MM.1S (cell line): ENCODE measurements at regions not wholly inside any gene's neighbourhood (a gene's known extent, or its start where the extent isn't known, plus 50 kb on each side); places are given as distances from the start of the nearest gene placed in this dataset.
A peak's percentile ranks its signal among the peaks of the same experiment; 100 is the strongest.

Experiments
- DNase-seq: peaks from one replicate; pipeline ENCODE4 v3.0.0-alpha.2; 2015
- H2AFZ ChIP-seq: fragments of 300-600 bp; sonication (generic); 2 replicates; pipeline ENCODE4 v1.6.0; 2016; ENCODE audit warnings: antibody characterized with exemption, low read length
- H3F3A ChIP-seq: fragments of 300-600 bp; sonication (generic); 2 replicates; pipeline ENCODE4 v1.6.1; 2016; ENCODE audit warnings: mild to moderate bottlenecking, antibody characterized with exemption, low read length, moderate library complexity, mixed read lengths; ENCODE audit not compliant: insufficient read depth
- H3K27ac ChIP-seq: fragments of 300-600 bp; sonication (generic); 2 replicates; pipeline ENCODE4 v1.5.1; 2016; ENCODE audit warnings: mild to moderate bottlenecking, low read length
- H3K27me3 ChIP-seq: fragments of 300-600 bp; sonication (generic); replicated peaks from 2 replicates; pipeline ENCODE4 v1.6.0; 2016; ENCODE audit warnings: low read length; ENCODE audit not compliant: insufficient read depth
- H3K36me3 ChIP-seq: fragments of 300-600 bp; sonication (generic); replicated peaks from 2 replicates; pipeline ENCODE4 v1.6.1; 2016; ENCODE audit warnings: mild to moderate bottlenecking, low read length, mixed read lengths; ENCODE audit not compliant: insufficient read depth
- H3K4me1 ChIP-seq: fragments of 300-600 bp; sonication (generic); 2 replicates; pipeline ENCODE4 v1.6.1; 2016; ENCODE audit warnings: low read length, mixed read lengths
- H3K4me2 ChIP-seq: fragments of 300-600 bp; sonication (generic); 2 replicates; pipeline ENCODE4 v1.6.0; 2016; ENCODE audit warnings: low read depth, low read length
- H3K4me3 ChIP-seq: fragments of 300-600 bp; sonication (generic); 2 replicates; pipeline ENCODE4 v1.5.1; 2016; ENCODE audit warnings: low read length, mixed read lengths
- H3K79me2 ChIP-seq: fragments of 300-600 bp; sonication (generic); 2 replicates; pipeline ENCODE4 v1.6.1; 2016; ENCODE audit warnings: mixed run types, low read length, mixed read lengths
- H3K9ac ChIP-seq: fragments of 300-600 bp; sonication (generic); 2 replicates; pipeline ENCODE4 v1.6.1; 2016; ENCODE audit warnings: low read length, mixed read lengths
- H3K9me2 ChIP-seq: fragments of 300-600 bp; sonication (generic); replicated peaks from 2 replicates; pipeline ENCODE4 v1.6.1; 2016; ENCODE audit warnings: mild to moderate bottlenecking, low read length, mixed read lengths; ENCODE audit not compliant: insufficient read depth
- H3K9me3 ChIP-seq: fragments of 300-600 bp; sonication (generic); replicated peaks from 2 replicates; pipeline ENCODE4 v1.6.1; 2016; ENCODE audit warnings: mild to moderate bottlenecking, low read length, mixed read lengths; ENCODE audit not compliant: insufficient read depth
- H4K20me1 ChIP-seq: fragments of 300-600 bp; sonication (generic); 2 replicates; pipeline ENCODE4 v1.6.1; 2016; ENCODE audit warnings: mild to moderate bottlenecking, low read length, moderate library complexity, mixed read lengths; ENCODE audit not compliant: insufficient read depth
- CTCF ChIP-seq: fragments of 300-600 bp; sonication (generic); IDR thresholded peaks from 2 replicates; pipeline ENCODE4 v1.5.1; 2016; ENCODE audit warnings: antibody characterized with exemption, low read length, mixed read lengths
- EZH2 ChIP-seq: fragments of 300-600 bp; sonication (generic); optimal IDR thresholded peaks from 2 replicates; pipeline ENCODE3; 2017; ENCODE audit warnings: low read depth, mild to moderate bottlenecking, antibody characterized with exemption, low read length, mixed read lengths
- EZH2phosphoT487 ChIP-seq: fragments of 300-600 bp; sonication (generic); IDR thresholded peaks from 2 replicates; pipeline ENCODE4 v1.6.1; 2018; ENCODE audit warnings: antibody characterized with exemption, low read length

GRCh38 chr4:120431180-120431579 lies 364.5 kb upstream of the MAD2L1 start:
- Histone ChIP-seq H3F3A (no peaks in the 10 kb centered on the region), H3K4me3 (no peak overlapping the region), H3K27ac (no peak overlapping the region), H3K9me3 (no peaks in the 10 kb centered on the region), H3K4me2 (no peak overlapping the region), H4K20me1 (no peaks in the 10 kb centered on the region), H3K27me3 (no peaks in the 10 kb centered on the region), H3K4me1 (no peaks in the 10 kb centered on the region), H3K36me3 (no peaks in the 10 kb centered on the region), H3K9ac (no peak overlapping the region), H2AFZ (no peak overlapping the region), H3K9me2 (no peaks in the 10 kb centered on the region), H3K79me2 (no peaks in the 10 kb centered on the region)
- DNase-seq: peak; percentile 18
- no peak for TF ChIP-seq EZH2phosphoT487
- no peak for TF ChIP-seq EZH2
- TF ChIP-seq CTCF: no peak

GRCh38 chr4:120418146-120418545 lies 351.5 kb upstream of the MAD2L1 start:
- H3K4me2 ChIP-seq: no peak overlapping the region
- no peak for TF ChIP-seq EZH2phosphoT487
- no peak for TF ChIP-seq EZH2
- TF ChIP-seq CTCF: no peak
- DNase-seq: no peak

GRCh38 chr4:120415896-120416295 lies 349.2 kb upstream of the MAD2L1 start:
- TF ChIP-seq EZH2 (no peak), EZH2phosphoT487 (no peak), CTCF (no peak)
- Histone ChIP-seq H3K4me2 (no peak overlapping the region), H3K9me3 (no peaks in the 10 kb centered on the region), H4K20me1 (no peaks in the 10 kb centered on the region), H3K27ac (no peak overlapping the region), H3K4me1 (no peaks in the 10 kb centered on the region), H3K4me3 (no peak overlapping the region), H3K27me3 (no peaks in the 10 kb centered on the region), H3K36me3 (no peaks in the 10 kb centered on the region), H3K9me2 (no peaks in the 10 kb centered on the region), H3K79me2 (no peaks in the 10 kb centered on the region), H2AFZ (no peak overlapping the region), H3K9ac (no peak overlapping the region), H3F3A (no peaks in the 10 kb centered on the region)
- no peak for DNase-seq

More at GRCh38 chr4:120418146-120418545, 351.5 kb upstream of the MAD2L1 start:
- Histone ChIP-seq H3K79me2 (no peaks in the 10 kb centered on the region), H3K9me3 (no peaks in the 10 kb centered on the region), H2AFZ (no peak overlapping the region), H3K4me1 (no peaks in the 10 kb centered on the region), H3K4me3 (no peak overlapping the region), H3K9ac (no peak overlapping the region), H4K20me1 (no peaks in the 10 kb centered on the region), H3K36me3 (no peaks in the 10 kb centered on the region), H3K9me2 (no peaks in the 10 kb centered on the region), H3K27me3 (no peaks in the 10 kb centered on the region), H3K27ac (no peak overlapping the region), H3F3A (no peaks in the 10 kb centered on the region)
